Peyer's patch (tissue), 4 donors: ENCODE measurements at regions not wholly inside any gene's neighbourhood (a gene's known extent, or its start where the extent isn't known, plus 50 kb on each side); places are given as distances from the start of the nearest gene placed in this dataset.

Experiments
- CTCF ChIP-seq, 6 experiments: fragments of 450-650 bp in 4 of 6; fragments of 200-600 bp in 2 of 6; sonication (generic) in 1 of 6; IDR thresholded peaks; one replicate each; pipeline ENCODE4 v1.5.1; 2017 to 2019; ENCODE audit warnings: antibody characterized with exemption in 6 of 6, mild to moderate bottlenecking in 3 of 6, moderate library complexity in 1 of 6
- POLR2A ChIP-seq, 2 donors: fragments of 450-650 bp; IDR thresholded peaks; one replicate each; pipeline ENCODE4 v1.5.1; 2017; ENCODE audit warnings: antibody characterized with exemption in 2 of 2, mild to moderate bottlenecking in 2 of 2, moderate library complexity in 2 of 2

- TF ChIP-seq CTCF (IDR thresholded peaks at IDR 0.05) (no peak), POLR2A (IDR thresholded peaks at IDR 0.05) (no peak)
These were observed 94.1 kb downstream of the FZD1 start for GRCh38 chr7:91358303-91358702.
